ENCODE measurements at regions not wholly inside any gene's neighbourhood (a gene's known extent, or its start where the extent isn't known, plus 50 kb on each side); places are given as distances from the start of the nearest gene placed in this dataset.

DNA sequence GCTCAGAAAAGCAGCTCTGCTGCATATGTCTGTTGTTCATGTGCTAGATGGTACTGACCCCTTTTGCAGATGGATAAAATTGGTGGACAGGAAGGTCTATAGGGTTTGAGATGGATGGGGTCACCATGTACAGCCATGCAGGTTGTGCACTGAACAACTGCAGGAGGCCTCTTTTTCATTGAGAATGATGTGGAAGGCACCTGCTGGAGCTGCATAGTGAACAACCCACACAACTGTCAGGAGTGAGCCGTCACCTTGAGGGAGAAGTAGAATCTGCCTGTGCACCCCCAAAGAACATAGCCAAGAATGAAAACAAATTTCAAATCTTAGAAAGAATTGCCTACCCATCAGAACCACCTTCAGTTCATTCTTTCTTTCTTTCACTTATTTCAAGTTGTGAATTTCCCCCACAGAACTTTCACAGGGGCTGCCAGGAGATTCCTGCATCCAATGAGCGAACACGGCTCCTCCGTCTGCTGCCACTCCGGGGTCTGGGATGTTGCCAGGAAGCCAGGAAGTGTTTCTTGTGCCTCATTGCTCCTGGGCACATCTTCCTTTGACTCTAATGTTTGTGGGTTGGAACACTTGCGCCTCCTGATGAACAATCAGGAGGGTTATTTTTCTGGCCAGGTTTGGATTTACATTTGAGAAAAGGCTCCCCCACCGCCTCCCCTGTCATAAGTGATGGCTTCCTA lies 53.7 kb upstream of the DOCK1 start:
- DNase-seq: no peak

DNA sequence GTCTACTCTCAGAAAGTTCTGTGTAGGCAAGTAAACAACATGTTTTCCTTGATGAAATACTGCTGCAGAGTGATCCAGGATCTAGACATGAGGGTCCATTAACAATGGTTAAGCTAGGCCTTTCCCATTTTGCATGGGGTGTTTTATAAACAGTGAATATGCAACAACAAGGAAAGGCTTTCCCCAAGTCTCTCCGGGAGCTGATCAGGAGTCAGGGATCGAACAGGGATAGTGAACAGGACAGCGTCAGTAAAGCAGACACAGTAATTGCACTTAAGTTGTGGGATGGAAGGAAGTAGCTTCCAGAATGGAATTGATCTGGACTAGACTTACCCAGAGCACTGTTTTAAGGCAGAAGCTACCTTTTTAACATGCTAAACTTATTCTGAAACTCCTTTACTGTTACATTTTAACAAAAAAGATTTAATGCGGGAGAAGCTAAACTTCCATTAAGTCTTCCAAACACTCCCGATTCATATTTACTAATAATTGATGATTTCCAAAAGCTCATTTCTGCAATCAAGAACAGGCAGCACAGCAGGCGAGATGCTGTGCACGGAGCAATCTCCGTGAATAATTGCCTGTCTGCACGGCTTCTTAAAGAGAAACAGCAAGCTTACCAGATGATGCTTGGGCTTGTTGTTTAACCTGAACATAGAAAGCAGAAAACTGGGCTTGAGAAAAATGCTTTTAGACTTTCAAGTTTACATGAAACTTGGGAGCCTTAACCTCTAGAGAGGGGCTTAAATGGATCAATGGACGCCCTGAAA lies 50.3 kb upstream of the DOCK1 start:
- no peak for DNase-seq
